ENCODE measurements at regions not wholly inside any gene's neighbourhood (a gene's known extent, or its start where the extent isn't known, plus 50 kb on each side); places are given as distances from the start of the nearest gene placed in this dataset.

GRCh38 chr15:85878828-85879225 lies 84.1 kb upstream of the KLHL25 start:
- TF ChIP-seq SUZ12 (IDR thresholded peaks at IDR 0.05) (no peak), SP1 (IDR thresholded peaks at IDR 0.05) (no peak), ARNT (IDR thresholded peaks at IDR 0.05) (no peak), FOXM1 (IDR thresholded peaks at IDR 0.05; ENCODE audit: borderline replicate concordance) (no peak), PKNOX1 (IDR thresholded peaks at IDR 0.05) (no peak), FOXK2 (IDR thresholded peaks at IDR 0.05) (no peak), FOXA1 (IDR thresholded peaks at IDR 0.05) (no peak), HDGF (IDR thresholded peaks at IDR 0.05; ENCODE audit: borderline replicate concordance) (no peak)

All from HEK293T (cell line).